ENCODE measurements at regions not wholly inside any gene's neighbourhood (a gene's known extent, or its start where the extent isn't known, plus 50 kb on each side); places are given as distances from the start of the nearest gene placed in this dataset.

DNA sequence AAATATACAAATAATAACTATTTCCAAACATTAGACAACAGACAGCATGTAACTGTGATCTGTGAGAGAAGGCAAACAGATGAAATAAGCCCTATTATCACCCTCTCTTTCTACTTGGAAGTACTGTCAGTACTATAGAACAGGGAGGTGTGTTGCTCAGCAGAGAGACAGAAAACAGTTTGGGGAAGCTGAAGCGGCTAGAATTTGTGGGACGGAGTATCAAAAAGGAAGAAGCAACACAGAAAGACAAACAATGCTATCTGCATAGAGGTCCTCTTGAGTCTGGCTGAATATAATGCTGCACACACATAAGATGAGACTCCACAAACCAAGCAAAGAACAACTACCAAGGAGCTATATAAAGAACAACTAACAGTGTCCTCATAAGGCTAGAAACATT, 59.4 kb downstream of the ZZZ3 start:
- TF ChIP-seq RARB (CRISPR knock-in tag; IDR thresholded peaks at IDR 0.05) (no peak), SNAI2 (CRISPR knock-in tag; IDR thresholded peaks at IDR 0.05) (no peak), PPARA (CRISPR knock-in tag; IDR thresholded peaks at IDR 0.05; ENCODE audit: borderline replicate concordance) (no peak), CSDC2 (CRISPR knock-in tag; IDR thresholded peaks at IDR 0.05) (no peak), ZNF70 (CRISPR knock-in tag; IDR thresholded peaks at IDR 0.05) (no peak), ZNF8 (CRISPR knock-in tag; IDR thresholded peaks at IDR 0.05) (no peak), ZFP30 (CRISPR knock-in tag; IDR thresholded peaks at IDR 0.05) (no peak)
- TF ChIP-seq, protein P1, sequence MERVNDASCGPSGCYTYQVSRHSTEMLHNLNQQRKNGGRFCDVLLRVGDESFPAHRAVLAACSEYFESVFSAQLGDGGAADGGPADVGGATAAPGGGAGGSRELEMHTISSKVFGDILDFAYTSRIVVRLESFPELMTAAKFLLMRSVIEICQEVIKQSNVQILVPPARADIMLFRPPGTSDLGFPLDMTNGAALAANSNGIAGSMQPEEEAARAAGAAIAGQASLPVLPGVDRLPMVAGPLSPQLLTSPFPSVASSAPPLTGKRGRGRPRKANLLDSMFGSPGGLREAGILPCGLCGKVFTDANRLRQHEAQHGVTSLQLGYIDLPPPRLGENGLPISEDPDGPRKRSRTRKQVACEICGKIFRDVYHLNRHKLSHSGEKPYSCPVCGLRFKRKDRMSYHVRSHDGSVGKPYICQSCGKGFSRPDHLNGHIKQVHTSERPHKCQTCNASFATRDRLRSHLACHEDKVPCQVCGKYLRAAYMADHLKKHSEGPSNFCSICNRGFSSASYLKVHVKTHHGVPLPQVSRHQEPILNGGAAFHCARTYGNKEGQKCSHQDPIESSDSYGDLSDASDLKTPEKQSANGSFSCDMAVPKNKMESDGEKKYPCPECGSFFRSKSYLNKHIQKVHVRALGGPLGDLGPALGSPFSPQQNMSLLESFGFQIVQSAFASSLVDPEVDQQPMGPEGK (CRISPR knock-in tag; IDR thresholded peaks at IDR 0.05; ENCODE audit: borderline replicate concordance), result no peak
